GM23338 (cell line): ENCODE measurements at regions not wholly inside any gene's neighbourhood (a gene's known extent, or its start where the extent isn't known, plus 50 kb on each side); places are given as distances from the start of the nearest gene placed in this dataset.

Experiments used
- ATAC-seq: fragments of 200-7000 bp; cut with Tn5 transposase; 3 replicates; pipeline ENCODE4 v1.9.1; 2020
- DNase-seq: peaks from one replicate; pipeline ENCODE4 v3.0.0-alpha.2; 2015; ENCODE audit warnings: low spot score
- H2AFZ ChIP-seq: fragments of 200-600 bp; sonication (generic); 2 replicates; pipeline ENCODE4 v1.8.0; 2016; ENCODE audit warnings: antibody characterized with exemption, mild to moderate bottlenecking, moderate library complexity
- H3F3A ChIP-seq: fragments of 200-600 bp; sonication (generic); replicated peaks from 2 replicates; pipeline ENCODE4 v1.8.0; 2017; ENCODE audit warnings: antibody characterized with exemption, mixed run types, low read depth
- H3K27ac ChIP-seq: fragments of 200-600 bp; sonication (generic); 2 replicates; pipeline ENCODE4 v1.6.1; 2016; ENCODE audit warnings: low read depth
- H3K27me3 ChIP-seq: fragments of 200-600 bp; sonication (generic); 2 replicates; pipeline ENCODE4 v1.8.0; 2016; ENCODE audit warnings: mild to moderate bottlenecking, mixed run types, moderate library complexity; ENCODE audit not compliant: insufficient read depth
- H3K36me3 ChIP-seq: fragments of 200-600 bp; sonication (generic); 2 replicates; pipeline ENCODE4 v1.8.0; 2016; ENCODE audit warnings: mild to moderate bottlenecking; ENCODE audit not compliant: insufficient read depth
- H3K4me1 ChIP-seq: fragments of 200-600 bp; sonication (generic); 2 replicates; pipeline ENCODE4 v1.8.0; 2016; ENCODE audit warnings: mild to moderate bottlenecking, moderate library complexity; ENCODE audit not compliant: insufficient read depth
- H3K4me2 ChIP-seq: fragments of 200-600 bp; sonication (generic); 2 replicates; pipeline ENCODE4 v1.7.1; 2017; ENCODE audit warnings: mixed run types
- H3K4me3 ChIP-seq: fragments of 200-600 bp; sonication (generic); 2 replicates; pipeline ENCODE4 v1.6.1; 2016; ENCODE audit warnings: mixed run types
- H3K79me2 ChIP-seq: fragments of 200-600 bp; sonication (generic); replicated peaks from 2 replicates; pipeline ENCODE4 v1.8.0; 2017; ENCODE audit warnings: mild to moderate bottlenecking; ENCODE audit not compliant: insufficient read depth
- H3K9me2 ChIP-seq: fragments of 200-600 bp; sonication (generic); 2 replicates; pipeline ENCODE4 v1.8.0; 2017; ENCODE audit not compliant: insufficient read depth
- H4K20me1 ChIP-seq: fragments of 200-600 bp; sonication (generic); replicated peaks from 2 replicates; pipeline ENCODE4 v1.8.0; 2017; ENCODE audit warnings: mild to moderate bottlenecking; ENCODE audit not compliant: insufficient read depth
- H3K27ac Mint-ChIP-seq: 2 replicates; pipeline ENCODE4 v1.8.0; 2020; ENCODE audit warnings: inconsistent platforms, mild to moderate bottlenecking, moderate library complexity, mixed read lengths
- H3K27me3 Mint-ChIP-seq: 3 replicates; pipeline ENCODE4 v1.8.0; 2022; ENCODE audit warnings: low read depth, mild to moderate bottlenecking, moderate library complexity, mixed read lengths, inconsistent platforms; ENCODE audit not compliant: insufficient read depth, poor library complexity
- H3K36me3 Mint-ChIP-seq: 3 replicates; pipeline ENCODE4 v1.8.0; 2021; ENCODE audit warnings: low read depth, mild to moderate bottlenecking, inconsistent platforms, moderate library complexity, mixed read lengths
- H3K4me1 Mint-ChIP-seq: 3 replicates; pipeline ENCODE4 v1.8.0; 2020; ENCODE audit warnings: mild to moderate bottlenecking, inconsistent platforms, mixed read lengths
- H3K4me3 Mint-ChIP-seq: 3 replicates; pipeline ENCODE4 v1.8.0; 2021; ENCODE audit warnings: moderate library complexity, mild to moderate bottlenecking, inconsistent platforms, mixed read lengths
- H3K9me3 Mint-ChIP-seq: 3 replicates; pipeline ENCODE4 v1.8.0; 2020; ENCODE audit warnings: moderate library complexity, mild to moderate bottlenecking, inconsistent platforms, mixed read lengths
- CREB1 ChIP-seq: fragments of 250-450 bp; sonication (Bioruptor Pico); IDR thresholded peaks from 2 replicates; pipeline ENCODE4 v1.5.0; 2020; ENCODE audit warnings: low read depth, mild to moderate bottlenecking, moderate library complexity
- CTCF ChIP-seq, 2 experiments: fragments of 200-600 bp in 1 of 2; sonication (generic) in 1 of 2; conservative IDR thresholded peaks; 2 replicates each; pipeline versions ENCODE4 v1.5.1 to v1.6.1; 2016 to 2017; ENCODE audit warnings: antibody characterized with exemption in 2 of 2, low read depth in 2 of 2, mild to moderate bottlenecking in 2 of 2, moderate library complexity in 1 of 2
- ETS1 ChIP-seq: IDR thresholded peaks from 2 replicates; pipeline ENCODE4 v1.6.1; 2016; ENCODE audit warnings: antibody characterized with exemption
- EZH2 ChIP-seq: fragments of 200-600 bp; sonication (generic); IDR thresholded peaks from one replicate; pipeline ENCODE4 v1.8.0; 2017; ENCODE audit warnings: antibody characterized with exemption, mild to moderate bottlenecking, low read depth; ENCODE audit not compliant: unreplicated experiment
- EZH2phosphoT487 ChIP-seq: fragments of 200-600 bp; sonication (generic); IDR thresholded peaks from one replicate; pipeline ENCODE4 v1.8.1; 2018; ENCODE audit warnings: antibody characterized with exemption; ENCODE audit not compliant: unreplicated experiment
- JUNB ChIP-seq: IDR thresholded peaks from one replicate; pipeline ENCODE4 v1.6.1; 2016; ENCODE audit warnings: antibody characterized with exemption; ENCODE audit not compliant: unreplicated experiment
- NANOG ChIP-seq: IDR thresholded peaks from 2 replicates; pipeline ENCODE4 v1.6.1; 2016; ENCODE audit warnings: antibody characterized with exemption, borderline replicate concordance
- POLR2AphosphoS5 ChIP-seq: IDR thresholded peaks from 2 replicates; pipeline ENCODE4 v1.6.1; 2016; ENCODE audit warnings: antibody characterized with exemption, low read depth
- REST ChIP-seq: IDR thresholded peaks from one replicate; pipeline ENCODE4 v1.6.1; 2018; ENCODE audit warnings: antibody characterized with exemption; ENCODE audit not compliant: unreplicated experiment
- STAT1 ChIP-seq: IDR thresholded peaks from one replicate; pipeline ENCODE4 v1.6.1; 2016; ENCODE audit warnings: antibody characterized with exemption; ENCODE audit not compliant: unreplicated experiment
- ZNF114 ChIP-seq: fragments of 250-450 bp; sonication (Bioruptor Pico); IDR thresholded peaks from 2 replicates; pipeline ENCODE4 v1.5.0; 2020; ENCODE audit warnings: mild to moderate bottlenecking, moderate library complexity
- ZNF331 ChIP-seq: fragments of 250-450 bp; sonication (Bioruptor Pico); IDR thresholded peaks from 2 replicates; pipeline ENCODE4 v1.5.0; 2020; ENCODE audit warnings: low read depth, mild to moderate bottlenecking, moderate library complexity
- ZNF462 ChIP-seq: fragments of 250-450 bp; sonication (Bioruptor Pico); IDR thresholded peaks from 2 replicates; pipeline ENCODE4 v1.5.0; 2020; ENCODE audit warnings: mild to moderate bottlenecking, moderate library complexity

- Histone ChIP-seq H3F3A (no peaks in the 10 kb centered on the region), H3K4me2 (no peak overlapping the region), H2AFZ (no peak overlapping the region), H3K4me3 (no peak overlapping the region), H3K36me3 (no peaks in the 10 kb centered on the region), H3K9me2 (0 out of 2 replicates have a peak, but pooled peaks cover 11% of the 10 kb centered on the region), H3K27ac (no peak overlapping the region), H3K27me3 (no peaks in the 10 kb centered on the region), H3K4me1 (peaks cover 9% of the 10 kb centered on the region), H4K20me1 (no peaks in the 10 kb centered on the region), H3K79me2 (no peaks in the 10 kb centered on the region)
- DNase-seq (no peak), ATAC-seq (no peak)
- H3K27me3 Mint-ChIP-seq: no peaks in the 10 kb centered on the region
- no peak overlapping the region for H3K27ac Mint-ChIP-seq
- peaks cover 20% of the 10 kb centered on the region for H3K36me3 Mint-ChIP-seq
- TF ChIP-seq POLR2AphosphoS5: no peak
- no peak for TF ChIP-seq JUNB
- TF ChIP-seq EZH2phosphoT487: no peak
- TF ChIP-seq REST: no peak
- TF ChIP-seq ZNF331 (CRISPR knock-in tag): no peak
- no peak for TF ChIP-seq CREB1 (CRISPR knock-in tag)
- TF ChIP-seq NANOG: no peak
- no peak for TF ChIP-seq CTCF (conservative IDR thresholded peaks at IDR 0.05; ENCODE audit: low read depth in 2 of 2)
- TF ChIP-seq ZNF114 (CRISPR knock-in tag): no peak
- no peak for TF ChIP-seq EZH2
- TF ChIP-seq ZNF462 (CRISPR knock-in tag): no peak
- no peak for TF ChIP-seq ETS1
- no peak for TF ChIP-seq STAT1
- H3K4me1 Mint-ChIP-seq: peaks cover 12% of the 10 kb centered on the region
- no peak overlapping the region for H3K4me3 Mint-ChIP-seq
- H3K9me3 Mint-ChIP-seq: peaks cover 26% of the 10 kb centered on the region
Observed at GRCh38 chr1:163794551-163794950, 472.8 kb downstream of the NUF2 start.
